Stimulated activated CD4-positive, alpha-beta T cell treated with anti-CD3 and anti-CD28 coated beads, Interleukin-12 subunit alpha, Interleukin-12 subunit beta, amount 100 ng/mL, for 4 hours (primary cell): ENCODE measurements at regions not wholly inside any gene's neighbourhood (a gene's known extent, or its start where the extent isn't known, plus 50 kb on each side); places are given as distances from the start of the nearest gene placed in this dataset.

Experiments used
- DNase-seq: peaks from one replicate; pipeline ENCODE4 v3.0.0-alpha.2; 2020

GRCh38 chr5:68352166-68352565 is 136.6 kb downstream of the PIK3R1 start:
- DNase-seq: no peak

- no peak for DNase-seq
These were observed 138.0 kb downstream of the PIK3R1 start for GRCh38 chr5:68353605-68354004.

GRCh38 chr5:68354315-68354714 is 138.8 kb downstream of the PIK3R1 start:
- DNase-seq: no peak

GRCh38 chr5:68356216-68356615 is 140.7 kb downstream of the PIK3R1 start:
- no peak for DNase-seq

- no peak for DNase-seq
These were observed 141.1 kb downstream of the PIK3R1 start for GRCh38 chr5:68356623-68357022.

GRCh38 chr5:68359699-68360098 is 144.1 kb downstream of the PIK3R1 start:
- no peak for DNase-seq

- DNase-seq: no peak
These were observed 146.8 kb downstream of the PIK3R1 start for GRCh38 chr5:68362331-68362730.

GRCh38 chr5:68365889-68366288 is 150.3 kb downstream of the PIK3R1 start:
- no peak for DNase-seq

GRCh38 chr5:68367287-68367686 is 151.7 kb downstream of the PIK3R1 start:
- DNase-seq: no peak

GRCh38 chr5:68367717-68368116 is 152.2 kb downstream of the PIK3R1 start:
- DNase-seq: no peak

GRCh38 chr5:68368311-68369022 is 152.9 kb downstream of the PIK3R1 start:
- DNase-seq: no peak

- no peak for DNase-seq
These were observed 153.4 kb downstream of the PIK3R1 start for GRCh38 chr5:68369023-68369359.

- peak; percentile 11 for DNase-seq
These were observed 154.0 kb downstream of the PIK3R1 start for GRCh38 chr5:68369457-68370125.

- no peak for DNase-seq
These were observed 154.6 kb downstream of the PIK3R1 start for GRCh38 chr5:68370196-68370595.

- DNase-seq: no peak
These were observed 156.1 kb downstream of the PIK3R1 start for GRCh38 chr5:68371607-68372006.

- DNase-seq: no peak
These were observed 156.6 kb downstream of the PIK3R1 start for GRCh38 chr5:68372161-68372560.

- DNase-seq: no peak
These were observed 157.5 kb downstream of the PIK3R1 start for GRCh38 chr5:68373050-68373449.

GRCh38 chr5:68374796-68375518 is 159.4 kb downstream of the PIK3R1 start:
- DNase-seq: no peak

- DNase-seq: no peak
These were observed 160.0 kb downstream of the PIK3R1 start for GRCh38 chr5:68375540-68375939.

- no peak for DNase-seq
These were observed 161.4 kb downstream of the PIK3R1 start for GRCh38 chr5:68376935-68377334.

GRCh38 chr5:68377733-68378132 is 162.2 kb downstream of the PIK3R1 start:
- no peak for DNase-seq

GRCh38 chr5:68378204-68378820 is 162.8 kb downstream of the PIK3R1 start:
- no peak for DNase-seq

GRCh38 chr5:68379275-68380036 is 163.9 kb downstream of the PIK3R1 start:
- DNase-seq: no peak
